Peyer's patch (tissue), 4 donors: ENCODE measurements at regions not wholly inside any gene's neighbourhood (a gene's known extent, or its start where the extent isn't known, plus 50 kb on each side); places are given as distances from the start of the nearest gene placed in this dataset.

ENCODE experiments used
- POLR2A ChIP-seq, 2 donors: fragments of 450-650 bp; IDR thresholded peaks; one replicate each; pipeline ENCODE4 v1.5.1; 2017; ENCODE audit warnings: antibody characterized with exemption in 2 of 2, mild to moderate bottlenecking in 2 of 2, moderate library complexity in 2 of 2
- TF ChIP-seq, protein P1 (sequence below), 6 experiments: fragments of 450-650 bp in 4 of 6; fragments of 200-600 bp in 2 of 6; sonication (generic) in 1 of 6; IDR thresholded peaks; one replicate each; pipeline ENCODE4 v1.5.1; 2017 to 2019; ENCODE audit warnings: antibody characterized with exemption in 6 of 6, mild to moderate bottlenecking in 3 of 6, moderate library complexity in 1 of 6

DNA sequence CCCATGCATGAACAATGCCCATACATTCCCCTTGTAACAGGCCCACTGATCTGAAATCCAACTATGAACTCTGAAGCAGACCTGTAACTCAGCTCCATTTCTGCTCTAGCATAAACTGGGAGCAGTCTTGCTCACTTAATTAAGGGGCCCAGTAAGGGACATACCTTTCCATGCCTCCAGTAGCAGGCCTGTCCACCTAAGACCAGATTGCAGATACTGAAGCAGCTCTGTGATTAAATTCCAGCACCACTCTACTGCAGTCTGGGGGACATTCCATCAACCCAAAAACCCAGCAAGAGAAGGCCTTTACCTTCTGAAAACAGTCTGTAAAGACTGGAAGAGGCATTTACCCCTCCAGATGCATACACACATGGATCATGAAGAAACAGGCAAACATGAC is 162.0 kb upstream of the NEIL3 start:
- TF ChIP-seq, protein P1, sequence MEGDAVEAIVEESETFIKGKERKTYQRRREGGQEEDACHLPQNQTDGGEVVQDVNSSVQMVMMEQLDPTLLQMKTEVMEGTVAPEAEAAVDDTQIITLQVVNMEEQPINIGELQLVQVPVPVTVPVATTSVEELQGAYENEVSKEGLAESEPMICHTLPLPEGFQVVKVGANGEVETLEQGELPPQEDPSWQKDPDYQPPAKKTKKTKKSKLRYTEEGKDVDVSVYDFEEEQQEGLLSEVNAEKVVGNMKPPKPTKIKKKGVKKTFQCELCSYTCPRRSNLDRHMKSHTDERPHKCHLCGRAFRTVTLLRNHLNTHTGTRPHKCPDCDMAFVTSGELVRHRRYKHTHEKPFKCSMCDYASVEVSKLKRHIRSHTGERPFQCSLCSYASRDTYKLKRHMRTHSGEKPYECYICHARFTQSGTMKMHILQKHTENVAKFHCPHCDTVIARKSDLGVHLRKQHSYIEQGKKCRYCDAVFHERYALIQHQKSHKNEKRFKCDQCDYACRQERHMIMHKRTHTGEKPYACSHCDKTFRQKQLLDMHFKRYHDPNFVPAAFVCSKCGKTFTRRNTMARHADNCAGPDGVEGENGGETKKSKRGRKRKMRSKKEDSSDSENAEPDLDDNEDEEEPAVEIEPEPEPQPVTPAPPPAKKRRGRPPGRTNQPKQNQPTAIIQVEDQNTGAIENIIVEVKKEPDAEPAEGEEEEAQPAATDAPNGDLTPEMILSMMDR (IDR thresholded peaks at IDR 0.05): no peak
- no peak for TF ChIP-seq POLR2A (IDR thresholded peaks at IDR 0.05)
